Esophagus muscularis mucosa (tissue), 4 donors: ENCODE measurements at regions not wholly inside any gene's neighbourhood (a gene's known extent, or its start where the extent isn't known, plus 50 kb on each side); places are given as distances from the start of the nearest gene placed in this dataset.

ENCODE experiments used
- DNase-seq: peaks from one replicate; pipeline ENCODE4 v3.0.0-alpha.2; 2017; ENCODE audit errors: extremely low spot score
- H3K27ac ChIP-seq, 4 donors: fragments of 200-600 bp; sonication (generic); replicated peaks in 1 of 4; 1 replicate in 3 of 4; 2 replicates in 1 of 4; pipeline ENCODE4 v1.5.1; 2016 to 2019; ENCODE audit warnings: mild to moderate bottlenecking in 1 of 4
- H3K27me3 ChIP-seq, 4 donors: fragments of 200-600 bp; sonication (generic); one replicate each; pipeline versions ENCODE4 v1.5.1 to v1.6.0; 2016 to 2019
- H3K36me3 ChIP-seq, 4 donors: fragments of 200-600 bp; sonication (generic); one replicate each; pipeline ENCODE4 v1.5.1; 2016 to 2019
- H3K4me1 ChIP-seq, 4 donors: fragments of 200-600 bp; sonication (generic); one replicate each; pipeline ENCODE4 v1.5.1; 2016 to 2019
- H3K4me3 ChIP-seq, 4 donors: fragments of 200-600 bp; sonication (generic); 1 replicate in 2 of 4; 2 replicates in 2 of 4; pipeline ENCODE4 v1.5.1; 2016 to 2019; ENCODE audit warnings: mild to moderate bottlenecking in 4 of 4, moderate library complexity in 1 of 4
- H3K9me3 ChIP-seq, 4 donors: fragments of 200-600 bp; sonication (generic); 1 replicate in 3 of 4; 2 replicates in 1 of 4; pipeline ENCODE4 v1.5.1; 2016 to 2019
- CTCF ChIP-seq, 3 experiments: fragments of 200-600 bp in 2 of 3; fragments of 450-650 bp in 1 of 3; sonication (generic) in 2 of 3; IDR thresholded peaks; one replicate each; pipeline ENCODE4 v1.5.1; 2017 to 2019; ENCODE audit warnings: antibody characterized with exemption in 3 of 3, mild to moderate bottlenecking in 2 of 3, moderate library complexity in 1 of 3
- EP300 ChIP-seq: sonication (generic); formaldehyde crosslinking; IDR thresholded peaks from one replicate; pipeline ENCODE4 v1.6.1; 2017; ENCODE audit warnings: antibody characterized with exemption
- POLR2A ChIP-seq: fragments of 450-650 bp; IDR thresholded peaks from one replicate; pipeline ENCODE4 v1.6.1; 2017; ENCODE audit warnings: antibody characterized with exemption, moderate library complexity, mild to moderate bottlenecking, low read depth
- POLR2AphosphoS5 ChIP-seq, 2 donors: sonication (generic); formaldehyde crosslinking; IDR thresholded peaks; one replicate each; pipeline ENCODE4 v1.6.1; 2017; ENCODE audit warnings: antibody characterized with exemption in 2 of 2
- WGBS: methylation state at CpG from one replicate; pipeline ENCODE4 v1.1.5; 2018; 5-methylcytosine and 5-hydroxymethylcytosine counted together
- intact Hi-C: fragments of 100-400 bp; cut with DNase I; formaldehyde crosslinking; loops from one replicate; pipeline ENCODE4 v1.15.1; 2023

DNA sequence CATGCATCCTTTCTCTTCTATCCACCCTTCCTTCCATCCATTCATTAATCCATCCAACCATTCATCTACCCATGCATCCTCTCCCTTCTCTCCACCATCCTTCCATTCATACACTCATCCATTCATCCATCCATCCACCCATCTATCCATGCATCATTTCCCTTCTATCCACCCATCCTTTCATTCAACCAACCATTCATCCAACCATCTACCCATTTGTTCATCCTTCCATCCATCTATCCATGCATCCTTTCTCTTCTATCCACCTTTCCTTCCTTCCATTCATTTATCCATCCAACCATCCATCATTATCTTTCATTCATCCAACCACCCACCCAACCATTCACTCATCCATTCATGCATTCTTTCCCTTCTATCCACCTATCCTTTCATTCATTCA, 188.4 kb downstream of the NPHP4 start:
- TF ChIP-seq EP300 (no peak), POLR2A (no peak), CTCF (IDR thresholded peaks at IDR 0.05) (no peak), POLR2AphosphoS5 (IDR thresholded peaks at IDR 0.05) (no peak)
- H3K27ac ChIP-seq: no peak overlapping the region
- no peaks in the 10 kb centered on the region for H3K36me3 ChIP-seq
- H3K9me3 ChIP-seq: no peaks in the 10 kb centered on the region
- H3K27me3 ChIP-seq: peaks cover 0 to 7% (median 0%) of the 10 kb centered on the region in 4 donors
- DNase-seq: no peak
- H3K4me1 ChIP-seq: no peaks in the 10 kb centered on the region
- H3K4me3 ChIP-seq: no peak overlapping the region
- intact Hi-C loops: no loop called here

GRCh38 chr1:5802606-5803005, 189.6 kb downstream of the NPHP4 start:
- 88% methylated on average over 1 of the region's 1 CpG for WGBS
- no peak overlapping the region for H3K27ac ChIP-seq
- no peak overlapping the region for H3K4me3 ChIP-seq
- DNase-seq: no peak
- TF ChIP-seq POLR2AphosphoS5 (IDR thresholded peaks at IDR 0.05): no peak
- TF ChIP-seq CTCF (IDR thresholded peaks at IDR 0.05): no peak
- no peak for TF ChIP-seq EP300
- TF ChIP-seq POLR2A: no peak
- H3K27me3 ChIP-seq: peaks cover 0 to 17% (median 0%) of the 10 kb centered on the region in 4 donors
- no peaks in the 10 kb centered on the region for H3K4me1 ChIP-seq
- no peaks in the 10 kb centered on the region for H3K9me3 ChIP-seq
- H3K36me3 ChIP-seq: no peaks in the 10 kb centered on the region
- intact Hi-C loops: no loop called here

DNA sequence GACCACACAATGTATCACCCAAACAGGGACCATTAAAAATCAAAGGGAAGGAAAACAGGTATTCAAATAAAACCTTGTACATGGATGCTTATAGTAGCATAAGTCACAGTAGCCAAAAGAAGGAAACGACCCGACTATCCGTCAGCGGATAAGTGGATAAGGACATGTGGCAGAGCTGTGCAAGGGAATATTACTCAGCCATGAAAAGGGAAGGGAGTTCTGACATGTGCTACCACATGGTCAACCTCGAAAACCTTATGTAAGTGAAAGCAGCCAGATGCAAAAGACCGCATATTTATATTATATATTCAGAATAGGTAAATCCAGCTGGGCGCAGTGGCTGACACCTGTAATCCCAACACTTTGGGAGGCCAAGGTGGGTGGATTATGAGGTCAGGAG, 193.3 kb downstream of the NPHP4 start:
- intact Hi-C loops: no loop called here
- DNase-seq: no peak
- H3K27ac ChIP-seq: no peak overlapping the region
- H3K4me1 ChIP-seq: no peaks in the 10 kb centered on the region
- TF ChIP-seq POLR2A (no peak), POLR2AphosphoS5 (IDR thresholded peaks at IDR 0.05) (no peak), EP300 (no peak), CTCF (IDR thresholded peaks at IDR 0.05) (no peak)
- no peaks in the 10 kb centered on the region for H3K36me3 ChIP-seq
- 93% methylated on average over 7 of the region's 7 CpGs for WGBS
- H3K9me3 ChIP-seq: no peaks in the 10 kb centered on the region
- no peak overlapping the region for H3K4me3 ChIP-seq
- peaks cover 0 to 40% (median 0%) of the 10 kb centered on the region in 4 donors for H3K27me3 ChIP-seq

DNA sequence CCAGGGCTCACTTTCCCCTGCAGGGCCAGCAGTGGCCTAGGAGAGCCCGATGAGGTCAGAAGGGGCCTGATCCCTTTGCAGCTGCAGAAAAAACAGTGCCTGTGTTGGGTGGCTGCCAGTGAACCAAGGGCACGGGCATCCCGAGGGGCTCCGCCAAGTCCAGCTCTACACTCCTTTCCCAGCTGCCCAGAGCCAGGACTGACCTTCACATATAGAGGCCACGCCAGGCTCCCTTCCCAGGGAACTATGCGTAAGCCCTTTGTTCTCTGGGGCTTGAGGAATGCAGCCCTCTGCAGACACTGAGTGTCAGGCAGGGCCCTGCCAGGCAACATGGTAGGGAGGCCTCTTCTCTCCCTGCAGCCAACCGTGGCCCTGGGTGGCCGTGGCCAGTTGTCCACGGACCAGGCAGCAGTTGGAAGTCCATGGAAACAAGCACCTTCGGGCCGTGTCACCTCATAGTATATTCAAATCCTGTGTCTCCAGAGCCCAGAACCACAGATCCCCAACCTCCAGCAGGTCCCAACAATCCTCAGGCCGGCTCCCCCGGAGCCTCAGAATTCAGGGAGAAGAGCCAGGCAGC, 194.0 kb downstream of the NPHP4 start:
- TF ChIP-seq POLR2AphosphoS5 (IDR thresholded peaks at IDR 0.05) (no peak), CTCF (IDR thresholded peaks at IDR 0.05) (no peak)
- H3K36me3 ChIP-seq: no peaks in the 10 kb centered on the region
- H3K9me3 ChIP-seq: no peaks in the 10 kb centered on the region
- no peak overlapping the region for H3K4me3 ChIP-seq
- intact Hi-C loops: no loop called here
- no peaks in the 10 kb centered on the region for H3K4me1 ChIP-seq
- no peak overlapping the region for H3K27ac ChIP-seq
- H3K27me3 ChIP-seq: peaks cover 0 to 47% (median 0%) of the 10 kb centered on the region in 4 donors
- no peak for DNase-seq
- WGBS: 81% methylated on average over 11 of the region's 13 CpGs

GRCh38 chr1:5796028-5796427, 196.2 kb downstream of the NPHP4 start:
- Histone ChIP-seq H3K4me1 (no peaks in the 10 kb centered on the region), H3K27ac (no peak overlapping the region), H3K27me3 (peaks cover 0 to 66% (median 0%) of the 10 kb centered on the region in 4 donors), H3K4me3 (no peak overlapping the region), H3K36me3 (no peaks in the 10 kb centered on the region), H3K9me3 (no peaks in the 10 kb centered on the region)
- TF ChIP-seq CTCF (IDR thresholded peaks at IDR 0.05) (no peak), POLR2AphosphoS5 (IDR thresholded peaks at IDR 0.05) (no peak), EP300 (no peak), POLR2A (no peak)
- DNase-seq: no peak
- intact Hi-C loops: no loop called here
- WGBS: 82% methylated on average over 2 of the region's 2 CpGs
